ENCODE measurements at regions not wholly inside any gene's neighbourhood (a gene's known extent, or its start where the extent isn't known, plus 50 kb on each side); places are given as distances from the start of the nearest gene placed in this dataset.

DNA sequence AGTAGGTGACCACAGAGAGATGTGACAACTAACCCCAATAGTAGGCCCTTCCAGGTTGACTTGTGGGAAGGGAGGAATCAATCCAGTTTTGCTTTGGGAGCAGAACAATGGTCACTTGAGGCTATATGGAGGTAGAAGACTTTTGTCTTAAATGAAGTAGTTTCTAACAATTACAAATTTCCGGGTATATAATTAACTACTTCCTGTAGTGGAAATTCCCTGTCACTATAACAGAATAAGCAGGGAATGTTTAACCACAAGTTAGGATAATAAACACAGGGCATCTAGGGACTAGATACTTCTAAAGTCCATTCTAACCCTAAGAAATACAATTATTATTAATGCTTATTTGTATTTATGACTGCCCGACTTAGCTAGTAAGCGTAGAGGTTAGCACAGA lies 99.0 kb upstream of the TRPC3 start:
- H3K23ac ChIP-seq (ENCODE audit: low read length) = no peak overlapping the region
- no peaks in the 10 kb centered on the region for H3K79me2 ChIP-seq (ENCODE audit: control insufficient read depth, insufficient read depth, low read length, poor library complexity)
- no peaks in the 10 kb centered on the region for H3K36me3 ChIP-seq (ENCODE audit: control insufficient read depth in 1 of 2, insufficient read depth in 2 of 2, low read length in 2 of 2)
- H4K91ac ChIP-seq (ENCODE audit: low read depth, low read length) = no peak overlapping the region
- no peak overlapping the region for H3K4me3 ChIP-seq (ENCODE audit: low read depth, low read length)
- no peaks in the 10 kb centered on the region for H3K4me1 ChIP-seq (ENCODE audit: control insufficient read depth in 1 of 2, insufficient read depth in 2 of 2, low read length in 2 of 2)
- no peak for DNase-seq
- no peak overlapping the region for H2AFZ ChIP-seq (ENCODE audit: insufficient read depth, low read length, poor library complexity)
- no peak overlapping the region for H2AK5ac ChIP-seq (ENCODE audit: low read length)
- no peak overlapping the region for H3K4ac ChIP-seq (ENCODE audit: low read depth, low read length)
- no peak overlapping the region for H3K18ac ChIP-seq (ENCODE audit: low read length)
- H3K27ac ChIP-seq (ENCODE audit: low read depth, low read length) = no peak overlapping the region
- no peak overlapping the region for H2BK12ac ChIP-seq (ENCODE audit: low read length)
- H3K27me3 ChIP-seq (ENCODE audit: insufficient read depth, low read length) = no peaks in the 10 kb centered on the region
- no peak overlapping the region for H2BK120ac ChIP-seq (ENCODE audit: insufficient read depth, low read length, poor library complexity)
- no peaks in the 10 kb centered on the region for H3K79me1 ChIP-seq (ENCODE audit: low read length)
- H3K14ac ChIP-seq (ENCODE audit: low read length) = no peak overlapping the region
- no peak overlapping the region for H3K9ac ChIP-seq (ENCODE audit: low read length)
- H4K8ac ChIP-seq (ENCODE audit: low read depth, low read length) = no peak overlapping the region
- no peak overlapping the region for H2BK5ac ChIP-seq (ENCODE audit: low read depth, low read length, poor library complexity)
- H4K12ac ChIP-seq (ENCODE audit: low read depth, low read length) = no peak overlapping the region
- WGBS (ENCODE audit: extremely low coverage, insufficient coverage, insufficient read length) = no CpG with 5 or more reads among the region's 3 CpGs
- H3K9me3 ChIP-seq (ENCODE audit: insufficient read depth, low read depth, low read length) = no peaks in the 10 kb centered on the region
- H3K4me2 ChIP-seq (ENCODE audit: low read length) = no peak overlapping the region

DNA sequence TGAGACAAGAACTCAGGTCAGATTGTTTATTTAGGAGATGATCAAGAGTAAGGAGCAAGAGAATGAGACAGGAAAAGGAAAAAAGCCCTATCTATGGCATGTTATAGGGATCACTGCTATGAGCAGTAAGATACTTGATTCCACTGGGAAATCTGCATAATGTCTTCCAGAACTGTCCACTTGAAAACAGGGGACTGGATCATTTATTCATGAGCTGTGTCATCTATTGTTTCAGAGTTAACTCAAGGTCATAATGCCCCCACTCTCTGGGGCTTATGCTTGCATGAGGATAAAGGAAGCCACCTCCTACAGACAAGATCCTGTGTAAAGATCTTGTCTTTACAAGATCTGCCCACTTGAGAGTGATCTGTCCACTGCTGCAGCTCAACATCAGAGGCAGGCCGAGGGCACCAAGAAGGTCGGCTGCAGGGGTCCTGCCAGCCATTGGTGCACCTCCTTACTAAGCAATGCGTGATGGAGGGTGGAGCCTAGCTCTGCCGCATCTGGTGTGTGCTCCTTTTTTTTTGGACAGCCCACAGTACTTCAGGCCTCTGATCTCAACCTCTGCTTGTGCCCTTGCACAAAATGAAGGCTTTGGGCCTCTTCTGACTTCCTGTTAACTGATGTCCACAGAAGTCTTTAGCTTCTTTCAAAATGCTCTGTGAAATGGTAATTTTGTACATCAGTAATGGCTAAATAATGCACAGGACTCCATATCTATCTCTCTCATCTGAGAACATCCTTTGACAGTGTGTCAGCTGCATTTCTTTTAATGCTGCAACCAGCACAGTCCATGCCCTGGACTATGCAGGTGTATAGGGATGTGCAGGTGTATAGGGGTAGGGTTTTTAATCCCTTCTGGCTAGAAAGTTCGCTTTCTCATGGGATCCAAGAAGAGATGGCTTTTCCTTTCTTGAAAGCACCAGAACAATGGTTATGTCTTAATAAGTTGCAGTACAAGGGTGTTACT lies 95.9 kb upstream of the TRPC3 start:
- no peak overlapping the region for H3K14ac ChIP-seq (ENCODE audit: low read length)
- WGBS (ENCODE audit: extremely low coverage, insufficient coverage, insufficient read length) = no CpG with 5 or more reads among the region's 5 CpGs

DNA sequence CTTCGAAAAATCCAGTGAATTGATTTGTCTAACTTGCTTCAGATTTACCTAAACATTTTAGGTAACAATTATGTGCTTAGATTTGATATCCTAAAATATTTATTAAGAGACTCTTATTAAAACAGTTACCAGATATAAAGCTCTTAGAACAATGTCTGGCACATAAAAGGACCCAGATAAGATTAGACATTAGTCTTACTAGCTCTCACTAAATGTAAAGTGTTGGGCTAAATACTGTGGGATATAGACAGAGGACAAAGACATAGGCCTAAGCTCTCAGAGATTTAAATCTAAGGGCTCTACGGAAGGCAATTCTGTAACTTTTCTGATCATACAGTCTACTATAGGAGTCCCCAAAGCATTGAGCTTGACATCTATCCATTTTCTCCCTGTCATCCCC lies 94.4 kb upstream of the TRPC3 start:
- Histone ChIP-seq H3K27me3 (ENCODE audit: insufficient read depth, low read length) (no peaks in the 10 kb centered on the region), H3K4me3 (ENCODE audit: low read depth, low read length) (no peak overlapping the region), H3K4ac (ENCODE audit: low read depth, low read length) (no peak overlapping the region), H3K14ac (ENCODE audit: low read length) (no peak overlapping the region), H3K4me2 (ENCODE audit: low read length) (no peak overlapping the region), H3K9ac (ENCODE audit: low read length) (no peak overlapping the region), H3K79me2 (ENCODE audit: control insufficient read depth, insufficient read depth, low read length, poor library complexity) (no peaks in the 10 kb centered on the region), H2BK12ac (ENCODE audit: low read length) (no peak overlapping the region), H3K18ac (ENCODE audit: low read length) (no peak overlapping the region), H3K9me3 (ENCODE audit: insufficient read depth, low read depth, low read length) (no peaks in the 10 kb centered on the region), H2AK5ac (ENCODE audit: low read length) (no peak overlapping the region), H4K91ac (ENCODE audit: low read depth, low read length) (no peak overlapping the region), H2BK5ac (ENCODE audit: low read depth, low read length, poor library complexity) (no peak overlapping the region), H4K8ac (ENCODE audit: low read depth, low read length) (no peak overlapping the region), H2BK120ac (ENCODE audit: insufficient read depth, low read length, poor library complexity) (no peak overlapping the region), H3K4me1 (ENCODE audit: control insufficient read depth in 1 of 2, insufficient read depth in 2 of 2, low read length in 2 of 2) (no peaks in the 10 kb centered on the region), H3K36me3 (ENCODE audit: control insufficient read depth in 1 of 2, insufficient read depth in 2 of 2, low read length in 2 of 2) (no peaks in the 10 kb centered on the region), H3K79me1 (ENCODE audit: low read length) (no peaks in the 10 kb centered on the region), H3K23ac (ENCODE audit: low read length) (no peak overlapping the region), H4K12ac (ENCODE audit: low read depth, low read length) (no peak overlapping the region), H2AFZ (ENCODE audit: insufficient read depth, low read length, poor library complexity) (no peak overlapping the region), H3K27ac (ENCODE audit: low read depth, low read length) (no peak overlapping the region)
- no peak for DNase-seq
- WGBS (ENCODE audit: extremely low coverage, insufficient coverage, insufficient read length) = no CpG with 5 or more reads among the region's 2 CpGs

More for the DNA sequence above, 95.9 kb upstream of the TRPC3 start:
- H4K91ac ChIP-seq (ENCODE audit: low read depth, low read length) = no peak overlapping the region
- DNase-seq = peak; percentile 67 to 83
- no peak overlapping the region for H3K4me3 ChIP-seq (ENCODE audit: low read depth, low read length)
- H4K12ac ChIP-seq (ENCODE audit: low read depth, low read length) = no peak overlapping the region
- H2BK5ac ChIP-seq (ENCODE audit: low read depth, low read length, poor library complexity) = no peak overlapping the region
- H3K9me3 ChIP-seq (ENCODE audit: insufficient read depth, low read depth, low read length) = no peaks in the 10 kb centered on the region
- no peaks in the 10 kb centered on the region for H3K4me1 ChIP-seq (ENCODE audit: control insufficient read depth in 1 of 2, insufficient read depth in 2 of 2, low read length in 2 of 2)
- no peak overlapping the region for H4K8ac ChIP-seq (ENCODE audit: low read depth, low read length)
- H2AFZ ChIP-seq (ENCODE audit: insufficient read depth, low read length, poor library complexity) = no peak overlapping the region
- no peaks in the 10 kb centered on the region for H3K36me3 ChIP-seq (ENCODE audit: control insufficient read depth in 1 of 2, insufficient read depth in 2 of 2, low read length in 2 of 2)
- H2BK120ac ChIP-seq (ENCODE audit: insufficient read depth, low read length, poor library complexity) = no peak overlapping the region
- no peak overlapping the region for H2AK5ac ChIP-seq (ENCODE audit: low read length)
- H3K27me3 ChIP-seq (ENCODE audit: insufficient read depth, low read length) = no peaks in the 10 kb centered on the region
- H3K79me2 ChIP-seq (ENCODE audit: control insufficient read depth, insufficient read depth, low read length, poor library complexity) = no peaks in the 10 kb centered on the region
- H3K18ac ChIP-seq (ENCODE audit: low read length) = no peak overlapping the region
- H3K23ac ChIP-seq (ENCODE audit: low read length) = no peak overlapping the region
- H2BK12ac ChIP-seq (ENCODE audit: low read length) = no peak overlapping the region
- no peak overlapping the region for H3K4ac ChIP-seq (ENCODE audit: low read depth, low read length)
- no peak overlapping the region for H3K4me2 ChIP-seq (ENCODE audit: low read length)
- H3K79me1 ChIP-seq (ENCODE audit: low read length) = no peaks in the 10 kb centered on the region
- H3K9ac ChIP-seq (ENCODE audit: low read length) = no peak overlapping the region
- no peak overlapping the region for H3K27ac ChIP-seq (ENCODE audit: low read depth, low read length)

DNA sequence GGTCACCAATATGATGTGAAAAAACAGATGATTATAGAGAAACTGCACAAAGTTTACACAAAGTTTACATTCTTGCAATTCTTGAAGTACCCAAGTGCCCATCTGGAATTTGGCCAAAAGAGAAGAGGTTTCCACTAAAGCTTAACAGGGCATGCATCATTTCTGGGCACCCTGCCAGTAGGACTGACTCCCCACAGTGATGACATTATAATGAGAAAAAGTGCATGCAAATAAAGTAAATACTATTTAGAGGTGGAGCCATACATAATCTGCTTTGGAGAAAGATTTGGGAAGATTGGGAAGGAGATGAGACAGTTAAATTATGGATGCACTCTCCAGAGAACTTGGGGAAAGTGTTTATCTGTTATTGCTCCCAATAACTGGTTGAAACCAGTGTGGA lies 93.7 kb upstream of the TRPC3 start:
- Histone ChIP-seq H3K4ac (ENCODE audit: low read depth, low read length) (no peak overlapping the region), H4K12ac (ENCODE audit: low read depth, low read length) (no peak overlapping the region), H3K4me2 (ENCODE audit: low read length) (no peak overlapping the region), H3K18ac (ENCODE audit: low read length) (no peak overlapping the region), H3K27me3 (ENCODE audit: insufficient read depth, low read length) (no peaks in the 10 kb centered on the region), H2BK120ac (ENCODE audit: insufficient read depth, low read length, poor library complexity) (no peak overlapping the region), H3K9ac (ENCODE audit: low read length) (no peak overlapping the region), H3K27ac (ENCODE audit: low read depth, low read length) (no peak overlapping the region), H4K91ac (ENCODE audit: low read depth, low read length) (no peak overlapping the region), H3K4me1 (ENCODE audit: control insufficient read depth in 1 of 2, insufficient read depth in 2 of 2, low read length in 2 of 2) (no peaks in the 10 kb centered on the region), H2BK12ac (ENCODE audit: low read length) (no peak overlapping the region), H3K79me1 (ENCODE audit: low read length) (no peaks in the 10 kb centered on the region), H2AFZ (ENCODE audit: insufficient read depth, low read length, poor library complexity) (no peak overlapping the region), H3K14ac (ENCODE audit: low read length) (no peak overlapping the region), H3K4me3 (ENCODE audit: low read depth, low read length) (no peak overlapping the region), H4K8ac (ENCODE audit: low read depth, low read length) (no peak overlapping the region), H3K23ac (ENCODE audit: low read length) (no peak overlapping the region), H3K79me2 (ENCODE audit: control insufficient read depth, insufficient read depth, low read length, poor library complexity) (no peaks in the 10 kb centered on the region), H3K9me3 (ENCODE audit: insufficient read depth, low read depth, low read length) (no peaks in the 10 kb centered on the region), H3K36me3 (ENCODE audit: control insufficient read depth in 1 of 2, insufficient read depth in 2 of 2, low read length in 2 of 2) (no peaks in the 10 kb centered on the region), H2AK5ac (ENCODE audit: low read length) (no peak overlapping the region), H2BK5ac (ENCODE audit: low read depth, low read length, poor library complexity) (no peak overlapping the region)
- no peak for DNase-seq

All from trophoblast cell (in vitro differentiated cells and primary cell).